GM19372 (cell line): ENCODE measurements at regions not wholly inside any gene's neighbourhood (a gene's known extent, or its start where the extent isn't known, plus 50 kb on each side); places are given as distances from the start of the nearest gene placed in this dataset.
"Not testable (repeated sequence)": the region's sequence is repeated elsewhere in the genome, so short reads cannot be mapped to it uniquely, and the experiment has no call there.

Experiments
- ATAC-seq: cut with Tn5 transposase; IDR thresholded peaks from one replicate; pipeline ENCODE4 v1.9.1; 2021; ENCODE audit warnings: mild to moderate bottlenecking, low read depth, moderate library complexity; ENCODE audit not compliant: unreplicated experiment

- not testable (repeated sequence) for ATAC-seq
These were observed 89.1 kb downstream of the FAM72B start for GRCh38 chr1:121095014-121095413.

GRCh38 chr1:121097127-121097866 lies 86.8 kb downstream of the FAM72B start:
- ATAC-seq = peak; percentile 96

- ATAC-seq = not testable (repeated sequence)
These were observed 86.3 kb downstream of the FAM72B start for GRCh38 chr1:121097867-121098215.

- not testable (repeated sequence) for ATAC-seq
These were observed 75.1 kb downstream of the FAM72B start for GRCh38 chr1:121109025-121109424.

- not testable (repeated sequence) for ATAC-seq
These were observed 67.4 kb downstream of the FAM72B start for GRCh38 chr1:121116522-121117297.

- not testable (repeated sequence) for ATAC-seq
These were observed 66.9 kb downstream of the FAM72B start for GRCh38 chr1:121117298-121117611.

GRCh38 chr1:121117622-121118479 lies 66.3 kb downstream of the FAM72B start:
- ATAC-seq = not testable (repeated sequence)
